ENCODE measurements at regions not wholly inside any gene's neighbourhood (a gene's known extent, or its start where the extent isn't known, plus 50 kb on each side); places are given as distances from the start of the nearest gene placed in this dataset.

- Histone ChIP-seq H3K27me3 (no peaks in the 10 kb centered on the region), H3K4me3 (no peak overlapping the region), H3K27ac (no peak overlapping the region), H3K36me3 (no peaks in the 10 kb centered on the region), H3K9me3 (no peaks in the 10 kb centered on the region), H3K4me1 (no peaks in the 10 kb centered on the region)
- no peak for ATAC-seq
- WGBS, 2 donors = 63 to 76% methylated on average over 3 of the region's 3 CpGs
- intact Hi-C loops (cut with DNase I) = no loop called here
- DNase-seq = no peak
- no peak for TF ChIP-seq CTCF (IDR thresholded peaks at IDR 0.05)
Measured at GRCh38 chr21:19181604-19182140, 778.1 kb upstream of the TMPRSS15 start.

- WGBS, 2 donors = 45 to 46% methylated on average over 4 of the region's 4 CpGs
- TF ChIP-seq CTCF (IDR thresholded peaks at IDR 0.05) = no peak
- intact Hi-C loops (cut with DNase I) = no loop called here
- Histone ChIP-seq H3K27me3 (no peaks in the 10 kb centered on the region), H3K4me1 (no peaks in the 10 kb centered on the region), H3K36me3 (no peaks in the 10 kb centered on the region), H3K4me3 (no peak overlapping the region), H3K27ac (no peak overlapping the region), H3K9me3 (peaks cover 0 to 19% (median 0%) of the 10 kb centered on the region in 11 donors)
- DNase-seq = no peak
- no peak for ATAC-seq
Measured at GRCh38 chr21:19197950-19198349, 794.4 kb upstream of the TMPRSS15 start.

- 81 to 88% methylated on average over 3 of the region's 3 CpGs for WGBS, 2 donors
- ATAC-seq (no peak), DNase-seq (no peak)
- H3K9me3 ChIP-seq = peaks cover 0 to 21% (median 0%) of the 10 kb centered on the region in 11 donors
- H3K27me3 ChIP-seq = no peaks in the 10 kb centered on the region
- no peak overlapping the region for H3K27ac ChIP-seq
- intact Hi-C loops (cut with DNase I) = no loop called here
- H3K4me3 ChIP-seq = no peak overlapping the region
- TF ChIP-seq CTCF (IDR thresholded peaks at IDR 0.05) = no peak
- no peaks in the 10 kb centered on the region for H3K4me1 ChIP-seq
- H3K36me3 ChIP-seq = no peaks in the 10 kb centered on the region
Measured at GRCh38 chr21:19198801-19199200, 795.2 kb upstream of the TMPRSS15 start.

GRCh38 chr21:19218163-19218562, 814.6 kb upstream of the TMPRSS15 start:
- H3K27ac ChIP-seq = no peak overlapping the region
- no peak for ATAC-seq
- H3K27me3 ChIP-seq = no peaks in the 10 kb centered on the region
- H3K4me3 ChIP-seq = no peak overlapping the region
- TF ChIP-seq CTCF (IDR thresholded peaks at IDR 0.05) = no peak
- H3K36me3 ChIP-seq = no peaks in the 10 kb centered on the region
- intact Hi-C loops (cut with DNase I) = no loop called here
- no peak for DNase-seq
- H3K9me3 ChIP-seq = peaks cover 0 to 5% (median 0%) of the 10 kb centered on the region in 11 donors
- H3K4me1 ChIP-seq = no peaks in the 10 kb centered on the region
